ENCODE measurements at regions not wholly inside any gene's neighbourhood (a gene's known extent, or its start where the extent isn't known, plus 50 kb on each side); places are given as distances from the start of the nearest gene placed in this dataset.

DNA sequence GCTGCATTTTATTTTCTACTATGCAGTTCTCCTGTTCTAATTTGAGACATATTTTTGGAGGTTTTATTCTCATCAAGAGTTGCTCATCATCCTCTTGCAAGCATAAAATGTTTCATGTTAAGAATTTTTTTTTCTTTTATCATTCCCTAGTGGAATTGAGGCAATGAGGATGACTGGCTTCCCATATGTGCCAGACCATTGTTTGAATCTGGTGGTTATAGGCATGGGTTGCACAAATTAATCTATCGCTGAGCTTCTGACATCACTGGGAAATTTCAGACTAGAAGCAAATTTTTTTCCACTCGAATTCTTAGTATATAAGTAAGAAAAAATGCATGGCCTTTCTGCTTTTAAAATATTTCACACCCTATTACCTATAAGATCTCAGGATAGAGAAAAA is 279.1 kb upstream of the PLSCR5 start (continued):
- no peak for TF ChIP-seq FOXP1 (CRISPR knock-in tag; IDR thresholded peaks at IDR 0.05; ENCODE audit: borderline replicate concordance)
- TF ChIP-seq ZNF396 (CRISPR knock-in tag; IDR thresholded peaks at IDR 0.05; ENCODE audit: borderline replicate concordance), result no peak
- no peak for TF ChIP-seq SOX15 (CRISPR knock-in tag; IDR thresholded peaks at IDR 0.05)
- no peak for TF ChIP-seq AR (CRISPR knock-in tag; IDR thresholded peaks at IDR 0.05)
- TF ChIP-seq, protein P1, sequence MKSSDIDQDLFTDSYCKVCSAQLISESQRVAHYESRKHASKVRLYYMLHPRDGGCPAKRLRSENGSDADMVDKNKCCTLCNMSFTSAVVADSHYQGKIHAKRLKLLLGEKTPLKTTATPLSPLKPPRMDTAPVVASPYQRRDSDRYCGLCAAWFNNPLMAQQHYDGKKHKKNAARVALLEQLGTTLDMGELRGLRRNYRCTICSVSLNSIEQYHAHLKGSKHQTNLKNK (CRISPR knock-in tag; IDR thresholded peaks at IDR 0.05), result no peak
- TF ChIP-seq E2F1 (CRISPR knock-in tag; IDR thresholded peaks at IDR 0.05), result no peak
- TF ChIP-seq ZNF263 (CRISPR knock-in tag; IDR thresholded peaks at IDR 0.05; ENCODE audit: low read depth), result no peak
- TF ChIP-seq CREB1 (CRISPR knock-in tag; IDR thresholded peaks at IDR 0.05), result no peak

- H3K36me3 Mint-ChIP-seq, result no peaks in the 10 kb centered on the region
- TF ChIP-seq ZNF671 (CRISPR knock-in tag; IDR thresholded peaks at IDR 0.05) (no peak), NFATC4 (CRISPR knock-in tag; IDR thresholded peaks at IDR 0.05) (no peak), FOXP1 (CRISPR knock-in tag; IDR thresholded peaks at IDR 0.05; ENCODE audit: borderline replicate concordance) (no peak), ATF1 (CRISPR knock-in tag; IDR thresholded peaks at IDR 0.05) (no peak), ERG (CRISPR knock-in tag; IDR thresholded peaks at IDR 0.05) (no peak), ZNF121 (CRISPR knock-in tag; IDR thresholded peaks at IDR 0.05) (no peak), ZNF416 (CRISPR knock-in tag; IDR thresholded peaks at IDR 0.05) (no peak), GTF2I (CRISPR knock-in tag; conservative IDR thresholded peaks at IDR 0.05) (no peak), E2F1 (CRISPR knock-in tag; IDR thresholded peaks at IDR 0.05) (no peak), ELF4 (CRISPR knock-in tag; IDR thresholded peaks at IDR 0.05; ENCODE audit: low read depth) (no peak), E2F4 (CRISPR knock-in tag; IDR thresholded peaks at IDR 0.05; ENCODE audit: borderline replicate concordance, low read depth) (no peak), ATF2 (CRISPR knock-in tag; IDR thresholded peaks at IDR 0.05; ENCODE audit: borderline replicate concordance, low read depth) (no peak), ZBTB21 (CRISPR knock-in tag; IDR thresholded peaks at IDR 0.05; ENCODE audit: borderline replicate concordance) (no peak), MLX (CRISPR knock-in tag; IDR thresholded peaks at IDR 0.05) (no peak)
- TF ChIP-seq, protein P2, sequence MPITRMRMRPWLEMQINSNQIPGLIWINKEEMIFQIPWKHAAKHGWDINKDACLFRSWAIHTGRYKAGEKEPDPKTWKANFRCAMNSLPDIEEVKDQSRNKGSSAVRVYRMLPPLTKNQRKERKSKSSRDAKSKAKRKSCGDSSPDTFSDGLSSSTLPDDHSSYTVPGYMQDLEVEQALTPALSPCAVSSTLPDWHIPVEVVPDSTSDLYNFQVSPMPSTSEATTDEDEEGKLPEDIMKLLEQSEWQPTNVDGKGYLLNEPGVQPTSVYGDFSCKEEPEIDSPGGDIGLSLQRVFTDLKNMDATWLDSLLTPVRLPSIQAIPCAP (CRISPR knock-in tag; IDR thresholded peaks at IDR 0.05), result no peak
- H3K9me3 Mint-ChIP-seq, result no peaks in the 10 kb centered on the region
- H3K27me3 Mint-ChIP-seq (ENCODE audit: low read depth), result no peaks in the 10 kb centered on the region
- no peak overlapping the region for H3K4me3 Mint-ChIP-seq
- ChIA-PET CTCF (no interaction called here), POLR2A (no interaction called here)
- no peak overlapping the region for H3K27ac Mint-ChIP-seq
- no peaks in the 10 kb centered on the region; the same call in 1 of the 2 replicates for H3K4me1 Mint-ChIP-seq
- DNase-seq (ENCODE audit: low spot score) (no peak), ATAC-seq (peak; percentile 43)
Observed at GRCh38 chr3:146883288-146883687, 278.1 kb upstream of the PLSCR5 start.

Measured in WTC11 (cell line).